ENCODE measurements at regions not wholly inside any gene's neighbourhood (a gene's known extent, or its start where the extent isn't known, plus 50 kb on each side); places are given as distances from the start of the nearest gene placed in this dataset.

DNA sequence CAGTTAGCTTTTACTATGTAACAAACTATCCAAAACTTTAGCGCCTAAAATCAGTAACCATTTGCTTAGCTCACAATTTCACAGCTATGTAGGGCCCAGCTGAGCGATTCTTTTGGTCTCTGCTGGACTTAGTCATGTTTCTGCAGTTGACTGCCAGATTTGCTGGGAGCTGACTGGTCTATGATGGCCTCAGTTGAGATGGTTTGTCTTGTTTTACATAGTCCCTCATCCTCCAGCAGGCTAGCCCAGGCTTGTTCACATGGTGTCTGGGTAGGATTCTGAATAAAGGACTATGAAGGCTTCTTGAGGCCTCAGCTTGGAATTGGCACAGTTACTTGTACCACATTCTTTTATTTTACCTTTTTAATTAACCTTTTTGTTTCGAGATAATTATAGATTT lies 247.8 kb upstream of the CHD6 start:
- TF ChIP-seq CTCF (IDR thresholded peaks at IDR 0.05; ENCODE audit: low read length) (no peak), EZH2 (IDR thresholded peaks at IDR 0.05; ENCODE audit: borderline replicate concordance, low read length) (no peak)
